ENCODE measurements at regions not wholly inside any gene's neighbourhood (a gene's known extent, or its start where the extent isn't known, plus 50 kb on each side); places are given as distances from the start of the nearest gene placed in this dataset.

DNA sequence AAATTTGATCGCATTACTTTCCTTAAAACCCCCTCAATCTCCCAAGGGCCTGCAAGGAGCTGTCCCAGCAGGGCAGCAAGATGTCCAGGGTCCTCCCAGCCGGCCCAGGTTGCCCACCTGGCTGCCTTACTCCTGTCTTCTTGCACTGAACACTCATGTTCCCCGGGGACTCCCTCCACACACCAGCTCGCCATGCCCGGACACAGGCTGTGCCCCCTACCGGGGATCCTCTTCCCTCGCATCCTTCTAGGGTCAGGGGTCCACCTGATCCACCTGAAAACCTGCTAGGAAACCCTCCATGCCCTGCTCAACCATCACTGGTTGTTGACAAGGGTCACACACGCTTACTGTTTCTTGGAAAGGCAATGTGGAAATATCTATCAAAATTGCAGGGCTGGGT lies 172.0 kb upstream of the MSX2 start:
- 94% methylated on average over 7 of the region's 8 CpGs for WGBS (ENCODE audit: insufficient coverage)
- Histone ChIP-seq H4K20me1 (ENCODE audit: insufficient read depth, low read length) (no peaks in the 10 kb centered on the region), H2AFZ (ENCODE audit: insufficient read depth, low read depth, low read length, poor library complexity, severe bottlenecking) (no peak overlapping the region), H3K79me2 (ENCODE audit: insufficient read depth, low read length) (no peaks in the 10 kb centered on the region), H3K9ac (ENCODE audit: insufficient read depth, low read length, poor library complexity, severe bottlenecking) (no peak overlapping the region), H3K27me3 (ENCODE audit: control insufficient read depth in 2 of 2, insufficient read depth in 2 of 2, low read length in 2 of 2) (no peaks in the 10 kb centered on the region), H3K4me1 (ENCODE audit: control insufficient read depth in 1 of 2, insufficient read depth in 2 of 2, low read length in 2 of 2) (no peaks in the 10 kb centered on the region), H3K9me3 (replicated peaks in 1 of 2; ENCODE audit: control insufficient read depth in 1 of 2, insufficient read depth in 1 of 2, low read length in 2 of 2) (no peaks in the 10 kb centered on the region), H3K4me2 (replicated peaks; ENCODE audit: extremely low read depth, low read length, poor library complexity, severe bottlenecking) (no peak overlapping the region), H3K27ac (ENCODE audit: low read depth in 1 of 2, low read length in 2 of 2) (no peak overlapping the region), H3K4me3 (replicated peaks in 1 of 3; ENCODE audit: low read depth in 2 of 3, low read length in 3 of 3) (no peak overlapping the region), H3K36me3 (replicated peaks in 1 of 2; ENCODE audit: control insufficient read depth in 1 of 2, insufficient read depth in 2 of 2, low read length in 2 of 2) (no peaks in the 10 kb centered on the region)
- no peaks in the 10 kb centered on the region for H3K4me1 Mint-ChIP-seq
- no peaks in the 10 kb centered on the region for H3K36me3 Mint-ChIP-seq
- no peak for TF ChIP-seq CTCF (IDR thresholded peaks at IDR 0.05)
- peaks cover 2 to 5% (median 5%) of the 10 kb centered on the region in 3 donors for H3K27me3 Mint-ChIP-seq (ENCODE audit: low read depth in 3 of 3)
- peaks cover 0 to 3% (median 2%) of the 10 kb centered on the region in 7 donors for H3K9me3 Mint-ChIP-seq
- H3K4me3 Mint-ChIP-seq, result no peak overlapping the region
- intact Hi-C loops (cut with micrococcal nuclease), result no loop called here
- DNase-seq, result no peak
- H3K27ac Mint-ChIP-seq, result no peak overlapping the region

DNA sequence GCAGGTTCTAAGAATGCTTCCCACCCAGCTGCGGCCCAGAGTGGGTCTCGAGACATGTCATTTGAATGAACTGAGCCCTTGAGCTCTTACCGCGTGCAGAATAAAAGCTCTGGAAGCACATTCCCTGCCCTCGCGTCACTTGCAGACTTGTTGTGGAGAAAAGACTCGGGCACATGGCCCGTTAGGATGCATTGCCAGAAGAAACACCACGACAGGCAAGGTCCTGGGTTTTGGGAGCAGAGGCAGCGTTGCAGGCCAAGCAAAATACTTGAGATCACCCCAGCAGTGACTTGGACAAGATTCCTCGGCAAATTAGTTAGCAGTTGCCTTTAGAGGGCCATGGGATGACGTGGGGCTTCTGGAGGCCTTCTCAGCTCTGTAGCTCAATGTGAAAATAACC lies 170.8 kb upstream of the MSX2 start:
- no peaks in the 10 kb centered on the region for H3K79me2 ChIP-seq (ENCODE audit: insufficient read depth, low read length)
- WGBS (ENCODE audit: insufficient coverage), result 83% methylated on average over 12 of the region's 12 CpGs
- peaks cover 0 to 3% (median 2%) of the 10 kb centered on the region in 7 donors for H3K9me3 Mint-ChIP-seq
- H3K4me1 Mint-ChIP-seq, result no peaks in the 10 kb centered on the region
- intact Hi-C loops (cut with micrococcal nuclease), result no loop called here
- no peaks in the 10 kb centered on the region for H3K9me3 ChIP-seq (replicated peaks in 1 of 2; ENCODE audit: control insufficient read depth in 1 of 2, insufficient read depth in 1 of 2, low read length in 2 of 2)
- H2AFZ ChIP-seq (ENCODE audit: insufficient read depth, low read depth, low read length, poor library complexity, severe bottlenecking), result no peak overlapping the region
- H3K27ac Mint-ChIP-seq, result no peak overlapping the region
- no peak overlapping the region for H3K9ac ChIP-seq (ENCODE audit: insufficient read depth, low read length, poor library complexity, severe bottlenecking)
- H3K27me3 Mint-ChIP-seq (ENCODE audit: low read depth in 3 of 3), result peaks cover 2 to 5% (median 3%) of the 10 kb centered on the region in 3 donors
- DNase-seq, result no peak
- H3K36me3 ChIP-seq (replicated peaks in 1 of 2; ENCODE audit: control insufficient read depth in 1 of 2, insufficient read depth in 2 of 2, low read length in 2 of 2), result no peaks in the 10 kb centered on the region
- no peak overlapping the region for H3K4me3 Mint-ChIP-seq
- no peaks in the 10 kb centered on the region for H4K20me1 ChIP-seq (ENCODE audit: insufficient read depth, low read length)
- no peaks in the 10 kb centered on the region for H3K36me3 Mint-ChIP-seq
- H3K4me3 ChIP-seq (replicated peaks in 1 of 3; ENCODE audit: low read depth in 2 of 3, low read length in 3 of 3), result no peak overlapping the region
- no peak overlapping the region for H3K27ac ChIP-seq (ENCODE audit: low read depth in 1 of 2, low read length in 2 of 2)
- TF ChIP-seq CTCF (IDR thresholded peaks at IDR 0.05), result no peak
- no peaks in the 10 kb centered on the region for H3K4me1 ChIP-seq (ENCODE audit: control insufficient read depth in 1 of 2, insufficient read depth in 2 of 2, low read length in 2 of 2)
- H3K27me3 ChIP-seq (ENCODE audit: control insufficient read depth in 2 of 2, insufficient read depth in 2 of 2, low read length in 2 of 2), result no peaks in the 10 kb centered on the region
- H3K4me2 ChIP-seq (replicated peaks; ENCODE audit: extremely low read depth, low read length, poor library complexity, severe bottlenecking), result no peak overlapping the region

Data from CD14-positive monocyte (primary cell).